IMR-90 (cell line): ENCODE measurements at regions not wholly inside any gene's neighbourhood (a gene's known extent, or its start where the extent isn't known, plus 50 kb on each side); places are given as distances from the start of the nearest gene placed in this dataset.

Experiments used
- ATAC-seq: fragments of 200-7000 bp; cut with Tn5 transposase; 2 replicates; pipeline ENCODE4 v1.9.1; 2020; ENCODE audit warnings: low read depth, mild to moderate bottlenecking, moderate library complexity
- BruUV-seq: library from RNA; stranded (reverse); fragments of 400-500 nt; replicated peaks from 2 replicates; lab custom pipeline; 2021; lab: Mats Ljungman, UMichigan
- CTCF ChIA-PET: fragments of 300-600 bp; formaldehyde crosslinking; extraction: SDS; loops from one replicate; lab custom pipeline; 2021; ENCODE audit warnings: antibody characterized with exemption; lab: Yijun Ruan, JAX
- POLR2A ChIA-PET: fragments of 300-600 bp; sonication (Branson Sonifier 250); formaldehyde crosslinking; loops from one replicate; lab custom pipeline; 2022; ENCODE audit warnings: antibody characterized with exemption; ENCODE audit not compliant: unreplicated experiment; lab: Charles Lee
- DNase-seq: peaks from one replicate; pipeline ENCODE4 v3.0.0; 2013
- H2AFZ ChIP-seq: replicated peaks from 2 replicates; pipeline ENCODE3; 2013; ENCODE audit warnings: low read length, mild to moderate bottlenecking; ENCODE audit not compliant: poor library complexity
- H2AK5ac ChIP-seq: 2 replicates; pipeline ENCODE4 v1.6.1; 2013; ENCODE audit warnings: low read depth, low read length, inconsistent platforms
- H2AK9ac ChIP-seq: replicated peaks from 2 replicates; pipeline ENCODE3; 2013; ENCODE audit warnings: mild to moderate bottlenecking, low read depth, low read length, moderate library complexity; ENCODE audit not compliant: poor library complexity
- H2BK120ac ChIP-seq: 2 replicates; pipeline ENCODE4 v1.6.1; 2013; ENCODE audit warnings: low read depth, low read length, inconsistent platforms
- H2BK15ac ChIP-seq: 3 replicates; pipeline ENCODE4 v1.6.1; 2013; ENCODE audit warnings: low read depth, low read length, inconsistent platforms
- H2BK20ac ChIP-seq: 2 replicates; pipeline ENCODE4 v1.6.1; 2013; ENCODE audit warnings: low read depth, mild to moderate bottlenecking, inconsistent platforms, low read length, moderate library complexity
- H2BK5ac ChIP-seq: 2 replicates; pipeline ENCODE4 v1.6.1; 2013; ENCODE audit warnings: mild to moderate bottlenecking, low read depth, low read length, inconsistent platforms; ENCODE audit not compliant: poor library complexity, severe bottlenecking
- H3K14ac ChIP-seq: replicated peaks from 2 replicates; pipeline ENCODE4 v1.6.1; 2013; ENCODE audit warnings: low read depth, low read length, inconsistent platforms
- H3K18ac ChIP-seq: 2 replicates; pipeline ENCODE4 v1.6.1; 2013; ENCODE audit warnings: low read depth, low read length, control low read depth
- H3K23ac ChIP-seq: 2 replicates; pipeline ENCODE4 v1.6.1; 2013; ENCODE audit warnings: low read depth, low read length, inconsistent platforms
- H3K27ac ChIP-seq: 2 replicates; pipeline ENCODE4 v1.5.1; 2013; ENCODE audit warnings: mild to moderate bottlenecking, control low read depth, low read length; ENCODE audit not compliant: insufficient read depth
- H3K27me3 ChIP-seq: 2 replicates; pipeline ENCODE4 v1.6.1; 2013; ENCODE audit warnings: low read length; ENCODE audit not compliant: control insufficient read depth, insufficient read depth
- H3K36me3 ChIP-seq: 2 replicates; pipeline ENCODE4 v1.6.1; 2013; ENCODE audit warnings: low read length, mixed read lengths; ENCODE audit not compliant: control insufficient read depth, insufficient read depth
- H3K4ac ChIP-seq: 2 replicates; pipeline ENCODE4 v1.6.1; 2013; ENCODE audit warnings: low read depth, low read length, inconsistent platforms
- H3K4me1 ChIP-seq: 2 replicates; pipeline ENCODE4 v1.6.1; 2013; ENCODE audit warnings: low read length, mixed read lengths; ENCODE audit not compliant: control insufficient read depth, insufficient read depth
- H3K4me2 ChIP-seq: 2 replicates; pipeline ENCODE4 v1.6.1; 2013; ENCODE audit warnings: low read depth, mild to moderate bottlenecking, control low read depth, low read length, moderate library complexity
- H3K4me3 ChIP-seq: 2 replicates; pipeline ENCODE4 v1.5.1; 2013; ENCODE audit warnings: low read depth, mild to moderate bottlenecking, control low read depth, low read length, moderate library complexity; ENCODE audit not compliant: insufficient read depth
- H3K56ac ChIP-seq: 2 replicates; pipeline ENCODE4 v1.6.1; 2013; ENCODE audit warnings: low read length, inconsistent platforms; ENCODE audit not compliant: insufficient read depth; ENCODE audit errors: extremely low read depth
- H3K79me1 ChIP-seq, 2 experiments: 2 replicates each; pipeline ENCODE4 v1.6.1; 2013; ENCODE audit warnings: low read length in 2 of 2, inconsistent platforms in 1 of 2, low read depth in 1 of 2
- H3K9ac ChIP-seq: 2 replicates; pipeline ENCODE4 v1.6.1; 2013; ENCODE audit warnings: low read depth, low read length, control low read depth
- H3K9me1 ChIP-seq: 2 replicates; pipeline ENCODE4 v1.6.1; 2013; ENCODE audit warnings: low read length, inconsistent platforms; ENCODE audit not compliant: insufficient read depth
- H3K9me3 ChIP-seq: 2 replicates; pipeline ENCODE4 v1.6.1; 2013; ENCODE audit warnings: low read length; ENCODE audit not compliant: control insufficient read depth, insufficient read depth
- H4K20me1 ChIP-seq: 2 replicates; pipeline ENCODE4 v1.6.1; 2013; ENCODE audit warnings: low read length, inconsistent platforms; ENCODE audit not compliant: insufficient read depth
- H4K5ac ChIP-seq: 2 replicates; pipeline ENCODE4 v1.6.1; 2013; ENCODE audit warnings: mild to moderate bottlenecking, low read depth, low read length, control low read depth
- H4K8ac ChIP-seq, 2 experiments: 2 replicates each; pipeline ENCODE4 v1.6.1; 2013; ENCODE audit warnings: low read depth in 2 of 2, low read length in 2 of 2, control low read depth in 1 of 2, inconsistent platforms in 1 of 2
- H4K91ac ChIP-seq: 2 replicates; pipeline ENCODE4 v1.6.1; 2013; ENCODE audit warnings: low read depth, low read length, inconsistent platforms; ENCODE audit not compliant: insufficient read depth
- BHLHE40 ChIP-seq: fragments of 150-350 bp; IDR thresholded peaks from 2 replicates; pipeline ENCODE4 v1.6.1; 2016; ENCODE audit warnings: mild to moderate bottlenecking, low read depth, low read length
- CEBPB ChIP-seq: IDR thresholded peaks from 2 replicates; pipeline ENCODE4 v1.6.1; 2012; ENCODE audit warnings: low read depth, low read length, improper control_type of control experiment
- CHD1 ChIP-seq: IDR thresholded peaks from 2 replicates; pipeline ENCODE4 v1.6.1; 2012; ENCODE audit warnings: low read depth, low read length, improper control_type of control experiment
- CTCF ChIP-seq: conservative IDR thresholded peaks from 2 replicates; pipeline ENCODE4 v1.5.1; 2012; ENCODE audit warnings: mild to moderate bottlenecking, low read depth, low read length, improper control_type of control experiment
- ELK1 ChIP-seq: fragments of 150-350 bp; IDR thresholded peaks from 2 replicates; pipeline ENCODE4 v1.6.1; 2016; ENCODE audit warnings: low read depth, mild to moderate bottlenecking, low read length, moderate library complexity, borderline replicate concordance
- MAFK ChIP-seq: IDR thresholded peaks from 2 replicates; pipeline ENCODE4 v1.6.1; 2012; ENCODE audit warnings: low read depth, low read length, improper control_type of control experiment
- NFE2L2 ChIP-seq: fragments of 150-350 bp; IDR thresholded peaks from 2 replicates; pipeline ENCODE4 v1.6.1; 2016; ENCODE audit warnings: low read depth, mild to moderate bottlenecking, low read length
- POLR2A ChIP-seq: IDR thresholded peaks from 2 replicates; pipeline ENCODE4 v1.6.1; 2012; ENCODE audit warnings: mild to moderate bottlenecking, low read depth, low read length
- RCOR1 ChIP-seq: IDR thresholded peaks from 2 replicates; pipeline ENCODE4 v1.6.1; 2012; ENCODE audit warnings: mild to moderate bottlenecking, low read length, improper control_type of control experiment; ENCODE audit not compliant: insufficient replicate concordance
- SMC3 ChIP-seq: fragments of 150-350 bp; IDR thresholded peaks from 2 replicates; pipeline ENCODE4 v1.6.1; 2016; ENCODE audit warnings: low read depth, mild to moderate bottlenecking, antibody characterized with exemption, low read length, moderate library complexity
- USF2 ChIP-seq: fragments of 150-350 bp; IDR thresholded peaks from 2 replicates; pipeline ENCODE4 v1.6.1; 2017; ENCODE audit warnings: mild to moderate bottlenecking, antibody characterized with exemption, low read length, low read depth
- dilution Hi-C: fragments of 300-500 bp; cut with HindIII; formaldehyde crosslinking; loops from one replicate; pipeline ENCODE4 v1.14.3; 2018; ENCODE audit warnings: low sequenced_read_pairs; ENCODE audit not compliant: unreplicated experiment
- in situ Hi-C: fragments of 300-500 bp; cut with MboI; formaldehyde crosslinking; loops from 3 replicates; pipeline ENCODE4 v1.14.3; 2019; ENCODE audit warnings: low sequenced_read_pairs, inconsistent platforms, mixed read lengths
- intact Hi-C: fragments of 100-400 bp; cut with micrococcal nuclease; formaldehyde crosslinking; loops from 2 replicates; pipeline ENCODE4 v1.10.0; 2022

DNA sequence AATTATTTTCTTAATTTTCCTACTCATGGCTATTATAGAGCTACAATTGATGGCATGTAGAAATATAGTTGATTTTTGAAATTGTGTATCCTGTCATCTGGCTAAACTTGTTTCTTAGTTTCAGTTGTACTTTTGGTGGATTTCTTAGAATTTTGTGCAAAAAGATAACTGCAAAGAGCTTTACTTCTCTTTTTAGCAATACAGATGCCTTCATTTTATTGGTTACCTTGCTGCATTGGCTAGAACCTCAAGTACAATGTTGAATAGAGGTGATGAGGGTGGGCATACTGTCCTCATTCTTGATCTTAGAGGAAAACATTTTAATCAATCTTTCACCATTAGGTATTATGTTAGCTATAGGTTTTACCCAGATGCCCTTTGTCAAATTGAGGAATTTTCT, 67.9 kb downstream of the METRNL start:
- Histone ChIP-seq H3K23ac (no peak overlapping the region), H3K79me1 (no peaks in the 10 kb centered on the region), H3K4ac (no peak overlapping the region), H3K27ac (no peak overlapping the region), H4K5ac (no peak overlapping the region), H2BK20ac (no peak overlapping the region), H2AK5ac (no peak overlapping the region), H3K14ac (no peak overlapping the region), H3K18ac (no peak overlapping the region), H3K9me1 (0 out of 2 replicates have a peak, but pooled peaks cover 2% of the 10 kb centered on the region), H2BK120ac (no peak overlapping the region), H3K27me3 (peaks cover 29% of the 10 kb centered on the region), H4K91ac (no peak overlapping the region), H2AFZ (no peak overlapping the region), H3K36me3 (no peaks in the 10 kb centered on the region), H2BK5ac (no peak overlapping the region), H4K8ac (no peak overlapping the region), H3K4me2 (no peak overlapping the region), H2AK9ac (no peak overlapping the region), H3K9me3 (peaks cover 13% of the 10 kb centered on the region), H3K56ac (no peak overlapping the region), H3K9ac (no peak overlapping the region), H2BK15ac (no peak overlapping the region), H3K4me1 (peaks cover 12% of the 10 kb centered on the region; the same call in 1 of the 2 replicates), H4K20me1 (no peaks in the 10 kb centered on the region), H3K4me3 (no peak overlapping the region)
- intact Hi-C loops = no loop called here
- CTCF ChIA-PET = no interaction called here
- no TSS peak for BruUV-seq
- ATAC-seq (no peak), DNase-seq (no peak)
- TF ChIP-seq CHD1 (no peak), MAFK (no peak), BHLHE40 (no peak), NFE2L2 (no peak), SMC3 (no peak), USF2 (no peak), POLR2A (no peak), RCOR1 (no peak), ELK1 (no peak), CTCF (no peak), CEBPB (no peak)
- in situ Hi-C loops = no loop called here
- dilution Hi-C loops = no loop called here
- POLR2A ChIA-PET = no interaction called here
